LNCAP (cell line): ENCODE measurements at regions not wholly inside any gene's neighbourhood (a gene's known extent, or its start where the extent isn't known, plus 50 kb on each side); places are given as distances from the start of the nearest gene placed in this dataset.

ENCODE experiments used
- TF ChIP-seq, protein P1 (sequence below): fragments of 450-650 bp; IDR thresholded peaks from 2 replicates; pipeline ENCODE4 v1.5.1; 2017; ENCODE audit warnings: mild to moderate bottlenecking

DNA sequence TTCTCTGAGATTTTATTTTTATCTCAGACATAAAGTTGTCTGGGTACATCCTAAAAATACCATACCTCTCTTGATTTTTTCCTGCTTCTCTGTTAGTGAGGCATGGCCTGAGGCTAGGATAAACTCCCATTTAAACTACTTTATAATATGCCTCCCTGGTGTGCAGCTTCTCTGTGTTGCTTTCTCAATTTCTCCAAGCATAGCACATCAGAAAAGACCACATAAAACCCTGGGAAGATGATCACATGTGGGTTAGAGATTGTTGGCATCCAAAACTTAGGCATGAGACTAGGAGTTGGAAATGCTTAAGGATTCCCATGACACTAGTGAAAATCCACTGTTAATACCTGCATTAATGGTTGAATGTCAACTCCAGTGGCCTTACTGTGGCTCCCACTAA, 254.6 kb downstream of the RND3 start:
- TF ChIP-seq, protein P1, sequence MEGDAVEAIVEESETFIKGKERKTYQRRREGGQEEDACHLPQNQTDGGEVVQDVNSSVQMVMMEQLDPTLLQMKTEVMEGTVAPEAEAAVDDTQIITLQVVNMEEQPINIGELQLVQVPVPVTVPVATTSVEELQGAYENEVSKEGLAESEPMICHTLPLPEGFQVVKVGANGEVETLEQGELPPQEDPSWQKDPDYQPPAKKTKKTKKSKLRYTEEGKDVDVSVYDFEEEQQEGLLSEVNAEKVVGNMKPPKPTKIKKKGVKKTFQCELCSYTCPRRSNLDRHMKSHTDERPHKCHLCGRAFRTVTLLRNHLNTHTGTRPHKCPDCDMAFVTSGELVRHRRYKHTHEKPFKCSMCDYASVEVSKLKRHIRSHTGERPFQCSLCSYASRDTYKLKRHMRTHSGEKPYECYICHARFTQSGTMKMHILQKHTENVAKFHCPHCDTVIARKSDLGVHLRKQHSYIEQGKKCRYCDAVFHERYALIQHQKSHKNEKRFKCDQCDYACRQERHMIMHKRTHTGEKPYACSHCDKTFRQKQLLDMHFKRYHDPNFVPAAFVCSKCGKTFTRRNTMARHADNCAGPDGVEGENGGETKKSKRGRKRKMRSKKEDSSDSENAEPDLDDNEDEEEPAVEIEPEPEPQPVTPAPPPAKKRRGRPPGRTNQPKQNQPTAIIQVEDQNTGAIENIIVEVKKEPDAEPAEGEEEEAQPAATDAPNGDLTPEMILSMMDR, result no peak

DNA sequence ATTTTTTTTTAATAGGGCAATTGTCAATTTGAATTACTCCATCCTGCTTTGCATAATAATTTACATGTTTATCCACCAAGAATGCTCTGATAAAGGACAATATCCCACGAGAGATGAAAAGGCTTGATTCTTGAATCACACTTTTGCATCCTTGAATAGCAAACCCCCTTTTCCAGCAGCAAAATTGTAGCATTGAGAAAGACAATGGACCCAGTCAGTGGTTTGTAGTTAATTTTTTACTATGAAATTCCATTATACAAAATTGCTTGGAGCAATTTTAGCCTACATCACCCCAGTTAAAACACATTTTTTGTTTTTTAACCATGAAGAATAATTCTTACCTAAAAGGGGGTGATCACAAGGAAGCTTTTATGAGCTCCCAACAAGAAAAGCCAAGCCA, 255.1 kb downstream of the RND3 start:
- TF ChIP-seq, protein P1, result no peak

DNA sequence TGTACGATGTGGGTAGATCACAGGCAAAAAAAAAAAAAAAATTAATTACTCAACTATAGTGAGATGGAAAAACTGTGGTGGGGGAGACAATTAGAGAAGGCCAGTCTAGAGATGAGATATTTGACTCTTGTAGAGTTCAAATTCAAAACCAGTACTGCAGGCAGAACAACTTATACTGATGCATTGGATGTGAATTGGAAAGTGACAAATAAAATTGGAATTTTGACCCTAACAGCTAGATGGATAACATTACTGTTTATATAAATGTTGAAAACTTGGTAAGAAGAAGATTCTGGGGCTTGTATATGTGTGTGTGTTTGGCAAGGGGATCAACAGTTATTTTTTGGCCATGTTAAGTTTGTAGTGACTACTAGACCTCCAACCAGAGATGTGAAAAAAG, 256.9 kb downstream of the RND3 start:
- TF ChIP-seq, protein P1, result no peak

DNA sequence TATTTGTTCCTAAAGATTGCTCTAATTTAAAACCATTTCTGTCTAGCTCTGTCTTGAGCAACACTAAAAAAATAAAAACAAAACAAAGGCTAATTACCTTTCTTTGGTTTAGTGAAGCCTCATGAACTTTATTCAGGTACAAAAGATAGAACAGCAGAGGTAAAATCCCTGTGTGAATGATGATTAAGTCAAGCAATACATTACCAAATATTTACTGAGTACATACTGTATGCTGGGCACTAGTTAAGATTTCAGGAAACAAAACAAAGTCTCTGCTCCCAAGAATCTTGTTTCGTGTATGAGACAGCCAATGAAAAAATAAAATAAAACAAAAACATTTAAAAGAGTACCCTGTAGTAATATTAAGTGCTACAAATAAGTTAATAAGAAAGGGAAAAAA, 257.5 kb downstream of the RND3 start:
- TF ChIP-seq, protein P1, result no peak

DNA sequence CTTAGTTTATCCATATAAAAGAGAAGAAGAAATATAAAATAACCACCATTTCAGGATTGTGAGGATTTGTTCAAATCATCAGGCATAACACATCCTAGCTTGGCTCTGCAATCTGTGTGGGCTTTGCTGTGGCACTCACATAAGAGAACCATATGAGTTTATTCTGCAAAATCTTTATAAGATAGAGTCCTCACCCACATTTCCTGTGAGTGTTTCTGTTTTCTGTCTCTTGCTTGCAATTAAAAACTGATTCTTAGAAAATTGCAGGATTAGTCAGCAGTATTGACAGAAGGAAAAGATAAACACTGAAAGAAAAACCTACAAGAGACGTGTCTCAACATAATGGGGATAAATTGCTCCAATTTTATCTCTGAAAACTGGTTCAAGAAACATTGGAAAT, 258.5 kb downstream of the RND3 start:
- TF ChIP-seq, protein P1, result no peak

DNA sequence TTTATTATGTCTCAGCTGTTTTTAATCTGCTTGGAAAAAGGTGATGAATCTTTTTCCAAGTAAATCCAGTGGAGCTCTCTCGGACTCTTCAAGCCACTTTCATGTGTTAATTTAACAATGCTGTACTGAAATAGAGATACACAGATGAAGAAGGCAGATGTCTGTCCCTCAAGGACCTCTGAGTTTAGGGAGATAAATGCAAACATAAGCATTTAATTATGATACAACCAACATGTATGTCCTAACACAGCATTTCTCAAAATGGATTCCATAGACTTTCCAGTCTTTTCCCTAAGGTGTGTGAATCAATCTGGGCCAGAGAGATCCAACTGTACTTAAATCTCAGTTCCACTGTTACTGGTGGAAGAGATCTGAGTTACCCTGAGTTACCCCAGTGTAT, 262.4 kb downstream of the RND3 start:
- TF ChIP-seq, protein P1, result no peak

DNA sequence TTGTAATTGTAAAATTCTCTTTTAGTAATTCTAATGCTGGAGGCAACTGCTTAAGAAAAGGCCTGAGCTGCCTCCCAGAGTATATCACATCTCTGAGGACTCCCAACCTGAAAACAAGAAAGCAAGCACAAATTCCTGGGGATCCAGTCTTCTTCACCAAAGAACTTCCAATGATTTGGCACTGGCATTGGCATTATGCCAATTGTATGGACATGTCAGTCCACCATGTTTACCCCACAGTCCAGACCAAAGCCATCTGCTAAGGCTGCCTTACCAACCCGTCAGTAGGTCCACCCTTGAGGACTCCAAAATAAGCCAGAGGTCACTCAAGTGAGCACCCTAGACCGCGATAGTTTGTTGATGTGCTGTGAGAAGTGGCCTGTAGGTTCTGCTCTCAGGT, 263.1 kb downstream of the RND3 start:
- TF ChIP-seq, protein P1, result no peak

DNA sequence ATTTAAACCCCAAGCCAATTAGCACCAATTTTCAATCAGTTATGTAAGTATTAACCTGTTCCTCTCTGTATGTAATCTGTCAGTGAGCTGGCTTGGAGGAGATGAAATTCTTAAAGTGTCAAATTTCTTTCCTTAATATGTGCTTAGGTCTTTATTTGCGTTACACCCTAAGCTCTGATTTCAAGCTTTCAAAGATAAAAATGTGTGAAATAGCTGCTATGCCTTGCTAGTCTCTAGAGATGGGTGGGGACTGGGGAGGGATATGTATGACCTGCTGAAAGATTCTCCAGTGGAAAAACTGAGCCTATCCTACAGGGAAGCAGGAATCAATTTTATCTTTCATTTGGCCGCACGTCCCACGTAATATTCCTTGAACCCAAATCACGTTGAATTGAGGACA, 264.5 kb downstream of the RND3 start:
- TF ChIP-seq, protein P1, result no peak
